COLO668 (cell line): ENCODE measurements at regions not wholly inside any gene's neighbourhood (a gene's known extent, or its start where the extent isn't known, plus 50 kb on each side); places are given as distances from the start of the nearest gene placed in this dataset.
"Not testable (repeated sequence)": the region's sequence is repeated elsewhere in the genome, so short reads cannot be mapped to it uniquely, and the experiment has no call there.

ENCODE experiments used
- DNase-seq: peaks from one replicate; lab custom pipeline; 2025; ENCODE audit not compliant: unreplicated experiment; lab: John Stamatoyannopoulos, UW

GRCh38 chr3:86335566-86335965 lies 655.4 kb downstream of the VGLL3 start:
- not testable (repeated sequence) for DNase-seq

GRCh38 chr3:86333636-86334035 lies 657.3 kb downstream of the VGLL3 start:
- DNase-seq = no peak

GRCh38 chr3:86303935-86304334 lies 687.0 kb downstream of the VGLL3 start:
- no peak for DNase-seq

GRCh38 chr3:86282106-86282787 lies 708.7 kb downstream of the VGLL3 start:
- no peak for DNase-seq

DNA sequence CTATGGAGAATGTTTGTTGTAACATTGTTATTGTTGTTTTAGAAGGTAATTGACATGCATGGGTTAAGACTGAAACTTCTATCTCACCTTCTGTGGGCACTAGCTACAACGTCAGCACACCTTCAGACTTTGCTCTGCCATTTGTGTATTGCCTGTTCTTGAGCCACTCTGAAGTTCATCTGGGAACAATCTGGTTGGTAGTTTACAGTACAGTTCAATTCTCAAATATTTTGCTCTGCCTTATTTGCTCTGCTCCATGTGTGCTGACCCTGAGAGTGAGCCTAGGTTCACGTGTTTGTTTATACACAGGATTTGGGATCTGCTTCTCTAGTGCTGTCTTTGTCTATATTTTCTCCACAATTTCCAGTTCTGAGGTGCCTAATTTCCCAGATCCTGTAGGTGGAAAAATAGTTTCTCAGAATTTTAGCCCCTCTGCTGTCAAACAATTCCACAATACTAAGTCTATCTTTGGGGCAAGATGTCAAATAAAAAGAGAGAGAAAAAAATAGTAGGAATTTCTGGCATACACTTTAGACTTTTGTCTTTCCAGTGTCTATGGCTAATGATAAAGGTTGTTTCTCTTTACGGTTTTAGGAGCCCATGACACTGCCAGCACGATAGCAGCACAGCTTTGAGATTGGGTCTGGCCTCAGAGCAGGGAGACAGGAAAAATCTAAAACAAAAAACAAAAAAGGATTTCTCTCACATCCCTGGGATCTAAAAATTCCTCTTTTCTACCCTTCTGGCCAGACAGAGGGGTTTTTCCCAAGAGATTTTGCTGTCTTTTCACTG lies 721.4 kb downstream of the VGLL3 start:
- no peak for DNase-seq

DNA sequence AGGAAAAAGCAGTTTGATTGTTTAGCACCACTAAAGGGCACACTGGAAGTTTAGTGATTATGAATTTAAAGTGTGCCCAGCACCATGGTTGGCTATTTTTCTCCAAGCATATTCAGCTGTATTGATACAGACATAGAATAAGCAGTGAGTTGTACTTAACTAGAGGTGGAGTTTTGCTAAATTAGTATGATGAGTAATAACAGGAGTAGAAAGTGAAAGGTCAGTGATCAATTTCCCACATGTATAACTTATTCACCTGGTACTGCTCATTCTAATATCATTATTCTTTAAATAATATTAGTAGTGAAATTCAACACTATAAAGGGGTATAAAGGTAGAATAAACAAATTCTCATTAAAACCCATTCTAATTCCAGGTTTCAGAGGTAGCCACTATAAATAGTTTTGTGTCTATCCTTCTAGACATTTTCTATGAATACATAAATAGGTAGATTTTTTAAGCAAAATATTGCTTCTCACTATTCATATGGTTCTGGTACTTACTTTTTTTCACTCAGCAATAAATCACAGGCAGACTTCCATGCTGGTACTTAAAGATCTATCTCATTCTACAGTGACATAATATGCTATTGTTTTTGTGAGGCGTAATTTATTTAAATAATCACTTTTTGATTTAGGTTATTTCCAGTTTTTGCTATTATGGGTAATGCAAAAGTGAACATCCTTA lies 732.9 kb downstream of the VGLL3 start:
- no peak for DNase-seq

DNA sequence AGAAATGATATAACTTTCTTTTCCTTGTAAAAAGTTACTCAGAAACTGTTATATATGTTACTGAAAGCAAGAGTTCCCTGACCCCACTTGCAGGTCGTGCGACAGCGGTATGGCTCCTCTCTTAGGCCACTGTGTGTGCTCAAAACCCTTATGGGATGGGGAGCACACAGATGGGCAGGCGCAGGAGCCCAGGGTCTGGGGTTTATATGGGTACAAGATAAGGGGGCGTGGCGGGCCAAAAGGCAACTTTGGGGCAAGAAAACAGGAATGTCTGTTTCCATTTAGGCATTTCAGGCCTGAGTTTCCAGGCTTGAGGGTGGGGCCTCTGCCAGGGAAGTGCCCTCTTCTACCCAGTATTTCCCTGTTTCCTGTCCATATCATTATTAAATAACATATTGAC lies 736.5 kb downstream of the VGLL3 start:
- DNase-seq = no peak

DNA sequence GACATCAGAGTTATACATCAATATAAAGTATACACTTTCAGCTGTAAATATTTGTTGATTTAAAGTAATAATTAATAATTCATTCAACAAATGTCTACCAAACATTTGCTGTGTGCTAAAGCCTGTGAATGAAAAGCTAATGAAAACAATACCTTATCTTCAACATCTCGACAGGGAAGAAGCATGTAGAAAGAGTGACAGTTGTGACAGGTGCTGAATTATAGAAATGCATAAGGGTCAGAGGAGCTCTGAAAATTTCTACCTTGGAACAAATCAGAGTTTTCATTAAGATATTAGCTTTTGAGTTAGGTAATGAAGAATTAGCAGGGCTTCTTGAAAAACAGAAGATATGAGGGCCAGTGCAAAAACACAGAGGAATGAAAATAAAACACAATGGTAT lies 739.2 kb downstream of the VGLL3 start:
- DNase-seq = no peak

DNA sequence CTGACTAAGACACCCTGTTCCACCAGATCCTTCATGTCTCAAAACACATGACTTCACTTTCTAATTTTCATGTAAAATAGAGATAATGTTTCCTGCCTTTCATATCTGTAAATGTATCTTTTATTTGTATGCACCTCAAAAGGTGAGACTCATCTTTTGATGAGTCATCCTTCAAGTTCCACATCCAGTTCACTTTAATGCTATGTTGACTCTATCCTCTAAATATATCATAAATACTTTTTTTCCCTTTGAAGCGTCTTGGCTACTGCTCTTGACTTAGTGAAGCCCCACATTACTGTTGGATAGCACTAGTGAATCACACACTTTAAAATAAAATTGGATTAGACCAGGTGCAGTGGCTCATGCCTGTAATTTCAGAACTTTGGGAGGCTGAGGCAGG lies 741.1 kb downstream of the VGLL3 start:
- DNase-seq = no peak

DNA sequence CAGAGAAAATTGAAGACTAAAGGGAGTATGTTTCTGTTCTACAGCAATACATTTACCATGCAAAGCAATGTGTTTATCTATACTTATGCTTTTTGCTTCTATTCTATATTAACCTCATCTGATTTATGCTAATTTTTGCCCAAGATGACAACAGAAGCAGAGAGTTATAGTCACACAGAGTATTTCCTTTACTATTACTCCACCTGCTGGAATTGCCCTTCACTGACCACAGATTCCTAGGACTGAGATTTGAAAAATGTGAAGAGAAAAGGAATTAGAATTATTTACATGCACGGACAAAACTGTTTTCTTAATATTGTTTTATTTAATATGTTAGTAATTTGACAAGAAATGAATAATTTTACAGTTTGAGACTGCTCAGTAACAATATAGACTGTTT lies 745.6 kb downstream of the VGLL3 start:
- no peak for DNase-seq

DNA sequence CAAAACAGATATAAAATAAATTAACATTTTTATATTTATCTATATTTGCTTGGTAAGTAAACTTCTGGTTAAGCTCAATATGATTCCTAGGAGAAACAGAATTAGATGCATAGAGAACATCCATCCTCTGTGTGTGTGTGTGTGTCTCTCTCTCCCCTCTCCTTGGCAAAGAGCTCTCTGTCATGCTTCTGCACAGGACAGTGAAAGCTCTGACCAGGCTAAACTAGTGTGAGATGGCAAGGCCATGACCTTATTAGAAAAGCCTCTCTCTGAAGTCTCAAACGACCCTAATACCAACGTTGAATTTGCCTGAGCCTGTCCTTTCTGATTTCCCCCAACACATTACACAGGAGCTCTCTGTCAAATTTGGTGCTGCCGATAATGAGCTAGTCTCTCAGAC lies 746.0 kb downstream of the VGLL3 start:
- no peak for DNase-seq

- DNase-seq = no peak
Measured at GRCh38 chr3:86239946-86240345, 751.0 kb downstream of the VGLL3 start.

GRCh38 chr3:86234506-86235254 lies 756.3 kb downstream of the VGLL3 start:
- DNase-seq = no peak

- DNase-seq = no peak
Measured at GRCh38 chr3:86230762-86231161, 760.2 kb downstream of the VGLL3 start.

DNA sequence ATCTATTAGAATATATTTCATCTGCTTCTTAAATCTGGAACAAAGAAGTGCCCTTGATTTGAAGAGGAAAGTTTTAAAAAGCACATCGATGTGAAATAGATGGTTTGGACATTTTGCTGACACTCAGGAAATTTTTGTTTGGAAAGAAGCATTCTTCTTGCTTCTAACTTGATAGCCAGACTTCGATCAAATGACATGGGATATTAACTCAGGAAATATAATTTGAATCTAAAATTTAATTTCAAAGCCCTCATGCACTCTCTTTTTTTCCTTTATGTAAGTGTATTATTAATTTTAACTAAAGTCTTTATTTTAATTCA lies 761.2 kb downstream of the VGLL3 start:
- no peak for DNase-seq

DNA sequence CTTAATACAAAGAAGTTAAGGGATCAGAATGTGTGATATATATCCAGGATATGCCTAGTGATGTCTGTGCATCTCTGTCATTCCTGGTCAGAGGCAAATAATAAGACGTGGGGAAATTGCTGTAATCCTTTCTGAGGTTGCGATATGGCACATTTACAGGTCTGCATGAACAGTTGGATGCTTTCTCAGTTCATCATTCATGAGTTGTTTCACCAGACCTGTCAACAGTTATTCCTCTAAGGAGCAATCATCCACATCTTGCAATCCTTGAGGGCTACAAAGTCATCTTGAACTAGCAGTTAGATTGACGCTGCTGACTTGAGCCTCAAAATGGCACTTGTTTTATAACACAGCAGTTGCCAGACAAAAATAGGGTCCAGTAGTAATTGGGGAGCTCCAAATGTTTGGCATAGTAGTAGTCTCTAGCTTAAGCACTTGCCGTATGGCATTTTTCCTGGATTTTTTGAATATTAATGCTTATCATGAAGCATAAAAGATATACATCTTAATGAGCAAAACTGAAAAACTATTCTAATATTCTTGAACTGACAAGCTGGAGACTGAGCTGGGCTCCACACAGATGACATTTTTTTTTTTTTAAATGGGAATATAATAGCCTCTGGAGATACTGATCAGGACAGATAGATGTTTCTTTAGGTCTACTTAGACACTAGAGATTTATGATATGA lies 761.7 kb downstream of the VGLL3 start:
- DNase-seq = no peak

DNA sequence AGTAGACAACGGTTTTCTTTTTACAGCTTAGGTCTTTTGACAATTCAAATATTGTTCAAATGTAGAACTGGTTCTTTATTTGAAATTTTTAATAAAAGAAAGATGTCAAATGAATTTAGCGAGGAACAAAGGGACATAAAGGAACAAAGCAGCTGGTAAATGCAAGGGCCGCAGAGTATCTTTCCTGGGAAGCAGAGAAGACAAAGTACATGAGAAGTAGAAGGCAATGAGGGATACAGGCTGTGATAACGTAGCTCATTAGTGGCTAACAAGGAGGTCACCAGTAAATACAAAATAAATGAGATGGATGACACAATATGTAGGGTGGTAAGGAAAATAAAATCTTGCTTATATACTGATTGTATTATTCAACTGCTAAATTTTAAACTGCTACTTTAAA lies 762.8 kb downstream of the VGLL3 start:
- DNase-seq = no peak

DNA sequence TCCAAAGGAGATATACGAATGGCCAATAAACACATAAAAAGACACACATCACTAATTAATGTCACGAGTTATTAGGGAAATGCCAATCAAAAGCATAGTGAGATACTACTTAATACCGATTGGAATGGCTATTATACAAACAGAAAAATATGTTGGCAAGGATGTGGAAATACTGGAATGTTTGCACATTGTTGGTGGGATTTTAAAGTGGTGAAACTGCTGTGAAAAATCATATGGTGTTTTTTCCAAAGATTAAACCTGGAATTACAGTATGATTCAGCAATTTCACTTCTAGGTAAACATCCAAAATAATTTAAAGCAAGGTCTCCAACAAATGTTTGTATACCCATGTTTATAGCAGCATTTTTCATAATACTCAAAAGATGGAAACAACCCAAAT lies 765.5 kb downstream of the VGLL3 start:
- no peak for DNase-seq

GRCh38 chr3:86221601-86222000 lies 769.3 kb downstream of the VGLL3 start:
- DNase-seq = no peak

DNA sequence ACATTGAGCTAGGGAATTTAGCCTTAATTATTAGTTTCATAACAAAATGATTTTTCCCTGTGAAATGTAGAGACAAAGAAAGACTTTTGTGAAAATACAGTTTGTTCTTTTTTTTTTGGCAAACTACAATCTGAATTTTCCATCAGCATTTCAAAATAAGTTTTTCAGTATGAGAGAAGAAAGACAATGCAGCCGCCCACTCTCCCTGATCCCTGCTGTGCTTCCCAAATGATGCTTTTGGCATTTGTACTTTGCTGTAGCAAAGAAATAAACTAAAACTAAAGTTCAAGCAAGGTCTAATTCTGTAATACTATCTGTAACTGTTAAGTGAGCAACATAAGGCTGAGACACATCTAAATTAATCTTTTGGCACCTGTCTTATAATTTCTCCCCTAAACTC lies 782.2 kb downstream of the VGLL3 start:
- DNase-seq = no peak

DNA sequence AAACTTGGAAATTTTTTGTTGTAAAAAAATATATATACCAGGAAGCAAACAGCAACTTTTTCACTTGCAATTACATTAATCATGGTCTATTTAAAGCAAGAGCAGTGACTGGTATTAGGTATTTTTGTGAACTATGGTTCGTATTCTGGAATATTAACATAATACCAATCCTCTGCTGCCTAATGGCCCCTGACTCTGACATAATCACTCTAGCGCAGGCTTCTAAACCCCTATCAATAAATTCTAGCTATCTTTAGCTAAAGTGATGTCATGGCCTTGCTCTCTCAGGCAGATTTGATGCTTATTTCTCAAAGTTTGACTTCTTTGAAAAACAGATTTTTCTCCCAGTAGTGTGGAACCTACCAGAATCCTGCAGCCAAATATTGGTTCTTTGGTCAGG lies 808.3 kb downstream of the VGLL3 start:
- no peak for DNase-seq
